ENCODE measurements at regions not wholly inside any gene's neighbourhood (a gene's known extent, or its start where the extent isn't known, plus 50 kb on each side); places are given as distances from the start of the nearest gene placed in this dataset.
"Not testable (repeated sequence)": the region's sequence is repeated elsewhere in the genome, so short reads cannot be mapped to it uniquely, and the experiment has no call there.

GRCh38 chr1:194786027-194786426, 1599.6 kb upstream of the B3GALT2 start:
- no peak for DNase-seq

GRCh38 chr1:194776657-194777056, 1590.2 kb upstream of the B3GALT2 start:
- no peak for DNase-seq

GRCh38 chr1:194774535-194774934, 1588.1 kb upstream of the B3GALT2 start:
- no peak for DNase-seq

GRCh38 chr1:194755241-194755994, 1569.0 kb upstream of the B3GALT2 start:
- DNase-seq, result no peak

- DNase-seq, result not testable (repeated sequence)
These were observed 1552.4 kb upstream of the B3GALT2 start for GRCh38 chr1:194738843-194739242.

GRCh38 chr1:194734970-194735369, 1548.6 kb upstream of the B3GALT2 start:
- no peak for DNase-seq

- DNase-seq, result no peak
These were observed 1544.6 kb upstream of the B3GALT2 start for GRCh38 chr1:194731025-194731424.

- DNase-seq, result no peak
These were observed 1543.9 kb upstream of the B3GALT2 start for GRCh38 chr1:194730304-194730703.

GRCh38 chr1:194723067-194723466, 1536.7 kb upstream of the B3GALT2 start:
- DNase-seq, result no peak

GRCh38 chr1:194717941-194718340, 1531.5 kb upstream of the B3GALT2 start:
- DNase-seq, result no peak

GRCh38 chr1:194717334-194717733, 1530.9 kb upstream of the B3GALT2 start:
- no peak for DNase-seq

GRCh38 chr1:194710671-194711070, 1524.3 kb upstream of the B3GALT2 start:
- DNase-seq, result no peak

GRCh38 chr1:194709439-194709838, 1523.0 kb upstream of the B3GALT2 start:
- no peak for DNase-seq

- DNase-seq, result no peak
These were observed 1520.7 kb upstream of the B3GALT2 start for GRCh38 chr1:194707074-194707473.

- no peak for DNase-seq
These were observed 1518.9 kb upstream of the B3GALT2 start for GRCh38 chr1:194705123-194705854.

- no peak for DNase-seq
These were observed 1512.5 kb upstream of the B3GALT2 start for GRCh38 chr1:194698908-194699318.

GRCh38 chr1:194693244-194693643, 1506.8 kb upstream of the B3GALT2 start:
- DNase-seq, result no peak

GRCh38 chr1:194684636-194685035, 1498.2 kb upstream of the B3GALT2 start:
- no peak for DNase-seq

GRCh38 chr1:194658090-194658439, 1471.7 kb upstream of the B3GALT2 start:
- DNase-seq, result no peak

- DNase-seq, result no peak
These were observed 1468.5 kb upstream of the B3GALT2 start for GRCh38 chr1:194654956-194655355.

- no peak for DNase-seq
These were observed 1467.0 kb upstream of the B3GALT2 start for GRCh38 chr1:194653385-194653784.

GRCh38 chr1:194647118-194647517, 1460.7 kb upstream of the B3GALT2 start:
- no peak for DNase-seq

GRCh38 chr1:194644528-194644927, 1458.1 kb upstream of the B3GALT2 start:
- DNase-seq, result no peak

GRCh38 chr1:194640322-194640721, 1453.9 kb upstream of the B3GALT2 start:
- DNase-seq, result no peak
